CD14-positive monocyte (primary cell): ENCODE measurements at regions not wholly inside any gene's neighbourhood (a gene's known extent, or its start where the extent isn't known, plus 50 kb on each side); places are given as distances from the start of the nearest gene placed in this dataset.

Source experiments
- DNase-seq, 3 donors: peaks; one replicate each; pipeline ENCODE4 v3.0.0-alpha.2; 2011 to 2022
- H2AFZ ChIP-seq: 2 replicates; pipeline ENCODE4 v1.6.0; 2012; ENCODE audit warnings: mild to moderate bottlenecking, low read depth, low read length, inconsistent platforms; ENCODE audit not compliant: insufficient read depth, poor library complexity, severe bottlenecking
- H3K27ac ChIP-seq, 2 donors: 1 replicate in 1 of 2; 2 replicates in 1 of 2; pipeline ENCODE4 v1.5.1; 2012 to 2013; ENCODE audit warnings: low read length in 2 of 2, control low read depth in 1 of 2, inconsistent platforms in 1 of 2, low read depth in 1 of 2, mild to moderate bottlenecking in 1 of 2
- H3K27me3 ChIP-seq, 2 donors: one replicate each; pipeline versions ENCODE4 v1.6.0 to v1.6.1; 2011 to 2013; ENCODE audit warnings: low read length in 2 of 2; ENCODE audit not compliant: control insufficient read depth in 2 of 2, insufficient read depth in 2 of 2
- H3K36me3 ChIP-seq, 2 donors: replicated peaks in 1 of 2; 1 replicate in 1 of 2; 2 replicates in 1 of 2; pipeline versions ENCODE4 v1.5.1 to v1.6.1; 2012 to 2013; ENCODE audit warnings: low read length in 2 of 2, control low read depth in 1 of 2, inconsistent platforms in 1 of 2, mild to moderate bottlenecking in 1 of 2; ENCODE audit not compliant: insufficient read depth in 2 of 2, control insufficient read depth in 1 of 2
- H3K4me1 ChIP-seq, 2 donors: 1 replicate in 1 of 2; 2 replicates in 1 of 2; pipeline versions ENCODE4 v1.5.1 to v1.6.1; 2012 to 2013; ENCODE audit warnings: low read length in 2 of 2, control low read depth in 1 of 2, inconsistent platforms in 1 of 2, mild to moderate bottlenecking in 1 of 2, moderate library complexity in 1 of 2; ENCODE audit not compliant: insufficient read depth in 2 of 2, control insufficient read depth in 1 of 2
- H3K4me2 ChIP-seq: replicated peaks from 2 replicates; pipeline ENCODE3; 2012; ENCODE audit warnings: low read length, moderate library complexity, mild to moderate bottlenecking; ENCODE audit not compliant: poor library complexity, severe bottlenecking; ENCODE audit errors: extremely low read depth
- H3K4me3 ChIP-seq, 3 experiments: fragments of 200-600 bp in 1 of 3; sonication (generic) in 1 of 3; replicated peaks in 1 of 3; 1 replicate in 2 of 3; 2 replicates in 1 of 3; pipeline ENCODE4 v1.5.1; 2011 to 2013; ENCODE audit warnings: low read length in 3 of 3, mild to moderate bottlenecking in 3 of 3, control low read depth in 2 of 3, low read depth in 2 of 3, inconsistent platforms in 1 of 3, moderate library complexity in 1 of 3
- H3K79me2 ChIP-seq: 2 replicates; pipeline ENCODE4 v1.6.0; 2012; ENCODE audit warnings: mild to moderate bottlenecking, control low read depth, inconsistent platforms, low read length, moderate library complexity; ENCODE audit not compliant: insufficient read depth
- H3K9ac ChIP-seq: 2 replicates; pipeline ENCODE4 v1.6.0; 2017; ENCODE audit warnings: low read length, mild to moderate bottlenecking; ENCODE audit not compliant: insufficient read depth, poor library complexity, severe bottlenecking
- H3K9me3 ChIP-seq, 2 donors: replicated peaks in 1 of 2; 1 replicate in 1 of 2; 2 replicates in 1 of 2; pipeline versions ENCODE4 v1.5.1 to v1.6.1; 2012 to 2013; ENCODE audit warnings: low read length in 2 of 2, control low read depth in 1 of 2; ENCODE audit not compliant: control insufficient read depth in 1 of 2, insufficient read depth in 1 of 2
- H4K20me1 ChIP-seq: 2 replicates; pipeline ENCODE4 v1.6.0; 2012; ENCODE audit warnings: mild to moderate bottlenecking, low read length, control low read depth, moderate library complexity; ENCODE audit not compliant: insufficient read depth
- H3K27ac Mint-ChIP-seq, 7 donors: one replicate each; pipeline ENCODE4 v1.8.0; 2020; ENCODE audit warnings: mild to moderate bottlenecking in 7 of 7, mixed read lengths in 7 of 7, moderate library complexity in 6 of 7, inconsistent platforms in 2 of 7
- H3K27me3 Mint-ChIP-seq, 3 donors: one replicate each; pipeline ENCODE4 v1.8.0; 2021 to 2022; ENCODE audit warnings: low read depth in 3 of 3, mild to moderate bottlenecking in 3 of 3, mixed read lengths in 3 of 3, moderate library complexity in 3 of 3, inconsistent platforms in 1 of 3
- H3K36me3 Mint-ChIP-seq, 2 donors: one replicate each; pipeline ENCODE4 v1.8.0; 2020; ENCODE audit warnings: mixed read lengths in 2 of 2, inconsistent platforms in 1 of 2, mild to moderate bottlenecking in 1 of 2
- H3K4me1 Mint-ChIP-seq: one replicate; pipeline ENCODE4 v1.8.0; 2020; ENCODE audit warnings: mild to moderate bottlenecking, mixed read lengths
- H3K4me3 Mint-ChIP-seq, 2 donors: one replicate each; pipeline ENCODE4 v1.8.0; 2020; ENCODE audit warnings: mild to moderate bottlenecking in 2 of 2, mixed read lengths in 2 of 2, moderate library complexity in 1 of 2
- H3K9me3 Mint-ChIP-seq, 7 donors: one replicate each; pipeline ENCODE4 v1.8.0; 2020 to 2022; ENCODE audit warnings: mixed read lengths in 7 of 7, mild to moderate bottlenecking in 6 of 7, moderate library complexity in 6 of 7, inconsistent platforms in 2 of 7
- WGBS: methylation state at CpG from one replicate; pipeline ENCODE4 v1.1.5; 2013; ENCODE audit warnings: missing lambda C conversion rate; ENCODE audit not compliant: insufficient coverage; 5-methylcytosine and 5-hydroxymethylcytosine counted together
- intact Hi-C, 2 donors: fragments of 100-400 bp; cut with micrococcal nuclease; formaldehyde crosslinking; loops; one replicate each; pipeline versions ENCODE4 v1.15.0 to v1.15.1; 2023
- TF ChIP-seq, protein P1 (sequence below): fragments of 200-600 bp; IDR thresholded peaks from one replicate; pipeline ENCODE4 v1.8.0; 2022; ENCODE audit warnings: antibody characterized with exemption, mild to moderate bottlenecking

DNA sequence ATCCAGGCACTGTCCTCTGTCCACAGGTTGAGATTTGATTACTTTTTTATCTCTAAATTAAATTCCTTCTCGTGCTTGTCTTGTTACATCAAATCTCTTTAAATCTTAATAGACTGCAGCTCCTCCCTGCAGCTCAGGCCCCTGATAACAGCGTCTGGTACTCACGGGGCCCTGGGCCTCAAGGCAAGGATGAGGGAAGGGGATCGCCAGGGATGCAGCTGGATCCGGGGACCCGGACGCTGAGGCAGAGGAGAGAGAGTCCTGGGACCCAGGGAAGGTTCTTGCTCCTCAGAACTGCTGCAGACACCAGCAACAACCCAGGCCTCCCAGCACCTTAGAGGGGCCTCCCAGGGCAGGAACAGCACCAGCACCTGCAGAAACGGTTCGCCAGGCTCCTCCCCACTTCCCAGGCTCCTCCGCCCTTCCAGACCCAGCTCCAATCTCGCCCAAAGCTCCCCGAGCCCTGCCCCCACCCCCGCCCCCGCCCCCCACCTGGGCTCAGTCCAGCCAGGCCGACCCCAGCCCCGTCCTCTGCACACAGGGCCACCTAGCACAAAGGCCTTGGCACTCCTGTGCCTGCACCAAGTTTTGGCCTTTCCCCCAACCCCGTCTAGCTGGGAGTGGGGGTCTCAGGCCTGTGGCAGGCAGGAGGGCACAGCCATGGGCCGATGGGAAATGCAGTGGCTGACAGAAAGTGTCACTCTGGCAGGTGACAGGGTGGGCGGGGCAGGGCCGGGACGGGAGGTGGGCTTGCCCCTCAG is 60.3 kb upstream of the GALNT9 start:
- WGBS: 71% methylated on average over 11 of the region's 21 CpGs
- Histone ChIP-seq H3K4me1 (no peaks in the 10 kb centered on the region), H3K79me2 (no peaks in the 10 kb centered on the region), H3K4me2 (no peak overlapping the region), H3K4me3 (no peak overlapping the region), H3K36me3 (no peaks in the 10 kb centered on the region), H3K9ac (no peak overlapping the region), H2AFZ (no peak overlapping the region), H3K27me3 (peaks cover 0 to 13% of the 10 kb centered on the region in 2 donors), H4K20me1 (no peaks in the 10 kb centered on the region), H3K9me3 (peaks cover 4 to 5% of the 10 kb centered on the region in 2 donors), H3K27ac (no peak overlapping the region)
- H3K4me1 Mint-ChIP-seq: no peaks in the 10 kb centered on the region
- intact Hi-C loops: no loop called here
- TF ChIP-seq, protein P1, sequence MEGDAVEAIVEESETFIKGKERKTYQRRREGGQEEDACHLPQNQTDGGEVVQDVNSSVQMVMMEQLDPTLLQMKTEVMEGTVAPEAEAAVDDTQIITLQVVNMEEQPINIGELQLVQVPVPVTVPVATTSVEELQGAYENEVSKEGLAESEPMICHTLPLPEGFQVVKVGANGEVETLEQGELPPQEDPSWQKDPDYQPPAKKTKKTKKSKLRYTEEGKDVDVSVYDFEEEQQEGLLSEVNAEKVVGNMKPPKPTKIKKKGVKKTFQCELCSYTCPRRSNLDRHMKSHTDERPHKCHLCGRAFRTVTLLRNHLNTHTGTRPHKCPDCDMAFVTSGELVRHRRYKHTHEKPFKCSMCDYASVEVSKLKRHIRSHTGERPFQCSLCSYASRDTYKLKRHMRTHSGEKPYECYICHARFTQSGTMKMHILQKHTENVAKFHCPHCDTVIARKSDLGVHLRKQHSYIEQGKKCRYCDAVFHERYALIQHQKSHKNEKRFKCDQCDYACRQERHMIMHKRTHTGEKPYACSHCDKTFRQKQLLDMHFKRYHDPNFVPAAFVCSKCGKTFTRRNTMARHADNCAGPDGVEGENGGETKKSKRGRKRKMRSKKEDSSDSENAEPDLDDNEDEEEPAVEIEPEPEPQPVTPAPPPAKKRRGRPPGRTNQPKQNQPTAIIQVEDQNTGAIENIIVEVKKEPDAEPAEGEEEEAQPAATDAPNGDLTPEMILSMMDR: no peak
- peaks cover 18 to 35% (median 29%) of the 10 kb centered on the region in 3 donors for H3K27me3 Mint-ChIP-seq
- DNase-seq: no peak
- H3K27ac Mint-ChIP-seq: peak overlapping the region in 1 of 7 donors; percentile 6
- peaks cover 0 to 5% (median 3%) of the 10 kb centered on the region in 7 donors for H3K9me3 Mint-ChIP-seq
- H3K4me3 Mint-ChIP-seq: no peak overlapping the region
- H3K36me3 Mint-ChIP-seq: no peaks in the 10 kb centered on the region

DNA sequence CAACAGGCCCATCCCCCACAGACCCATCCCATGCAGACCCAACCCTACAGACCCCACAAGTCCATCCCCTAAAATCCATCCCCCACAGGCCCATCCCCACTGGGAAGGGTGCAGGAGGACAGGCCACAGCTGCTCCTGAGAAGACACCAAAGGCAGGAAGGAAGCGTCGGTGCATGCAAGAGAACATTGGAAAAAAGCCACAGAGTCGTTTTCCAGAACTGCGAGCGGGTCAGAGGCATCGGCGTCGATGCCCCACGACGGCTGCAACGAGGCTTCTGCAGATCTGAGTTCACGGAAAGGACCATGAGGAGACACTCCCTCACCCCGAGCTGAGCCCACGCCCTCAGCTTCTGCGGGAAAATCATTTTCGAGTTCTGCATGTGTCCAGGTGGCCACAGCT is 59.6 kb upstream of the GALNT9 start:
- Mint-ChIP-seq H3K36me3 (no peaks in the 10 kb centered on the region), H3K9me3 (peaks cover 0 to 5% (median 0%) of the 10 kb centered on the region in 7 donors), H3K27me3 (peaks cover 18 to 35% (median 29%) of the 10 kb centered on the region in 3 donors), H3K4me1 (no peaks in the 10 kb centered on the region), H3K27ac (no peak overlapping the region), H3K4me3 (no peak overlapping the region)
- intact Hi-C loops: no loop called here
- Histone ChIP-seq H3K27ac (no peak overlapping the region), H3K27me3 (peaks cover 0 to 13% of the 10 kb centered on the region in 2 donors), H3K4me3 (no peak overlapping the region), H3K4me2 (no peak overlapping the region), H3K4me1 (no peaks in the 10 kb centered on the region), H3K79me2 (no peaks in the 10 kb centered on the region), H3K36me3 (no peaks in the 10 kb centered on the region), H3K9me3 (no peaks in the 10 kb centered on the region), H3K9ac (no peak overlapping the region), H2AFZ (no peak overlapping the region), H4K20me1 (no peaks in the 10 kb centered on the region)
- TF ChIP-seq, protein P1: no peak
- WGBS: 81% methylated on average over 16 of the region's 16 CpGs
- no peak for DNase-seq
